BJ (cell line): ENCODE measurements at regions not wholly inside any gene's neighbourhood (a gene's known extent, or its start where the extent isn't known, plus 50 kb on each side); places are given as distances from the start of the nearest gene placed in this dataset.

ENCODE experiments used
- CTCF ChIA-PET: fragments of 350-600 bp; formaldehyde crosslinking; extraction: SDS; loops from one replicate; lab custom pipeline; 2021; ENCODE audit warnings: antibody characterized with exemption, inconsistent platforms; lab: Yijun Ruan, JAX
- POLR2A ChIA-PET: fragments of 300-600 bp; sonication (Branson Sonifier 250); formaldehyde crosslinking; extraction: SDS; loops from one replicate; lab custom pipeline; 2021; ENCODE audit warnings: antibody characterized with exemption; lab: Charles Lee
- DNase-seq: peaks from one replicate; pipeline ENCODE4 v3.0.0-alpha.2; 2011; ENCODE audit warnings: low read depth
- H3K27me3 ChIP-seq: 2 replicates; pipeline ENCODE4 v1.6.0; 2011; ENCODE audit warnings: low read length; ENCODE audit not compliant: control insufficient read depth, insufficient read depth
- H3K36me3 ChIP-seq: 2 replicates; pipeline ENCODE4 v1.5.1; 2011; ENCODE audit warnings: low read length; ENCODE audit not compliant: control insufficient read depth, insufficient read depth
- H3K4me3 ChIP-seq: 2 replicates; pipeline ENCODE4 v1.5.1; 2011; ENCODE audit warnings: low read depth, mild to moderate bottlenecking, control low read depth, low read length
- CTCF ChIP-seq: IDR thresholded peaks from 2 replicates; pipeline ENCODE4 v1.5.1; 2011; ENCODE audit warnings: low read depth, mild to moderate bottlenecking, control low read depth, inconsistent platforms, low read length, moderate library complexity; ENCODE audit not compliant: insufficient read depth

GRCh38 chr10:3348564-3348963 is 176.0 kb upstream of the PITRM1 start:
- H3K4me3 ChIP-seq: no peak overlapping the region
- DNase-seq: no peak
- TF ChIP-seq CTCF: no peak
- ChIA-PET CTCF (interaction anchor here (0.7 to 1.3 kb wide), 2 partner anchors 9 to 21 kb away, joined by 3 read pairs; no protein-coding TSS in a partner anchor), POLR2A (no interaction called here)
- H3K27me3 ChIP-seq: peaks cover 7% of the 10 kb centered on the region
- no peaks in the 10 kb centered on the region for H3K36me3 ChIP-seq

- no peak for TF ChIP-seq CTCF
- ChIA-PET POLR2A (no interaction called here), CTCF (interaction anchor here (0.7 to 1.3 kb wide), 2 partner anchors 8 to 22 kb away, joined by 3 read pairs; no protein-coding TSS in a partner anchor)
- Histone ChIP-seq H3K36me3 (no peaks in the 10 kb centered on the region), H3K27me3 (peaks cover 7% of the 10 kb centered on the region), H3K4me3 (no peak overlapping the region)
- no peak for DNase-seq
Measured at GRCh38 chr10:3347413-3348182, 175.0 kb upstream of the PITRM1 start.

- H3K27me3 ChIP-seq: peaks cover 7% of the 10 kb centered on the region
- CTCF ChIA-PET: no interaction called here
- no peak for DNase-seq
- H3K36me3 ChIP-seq: no peaks in the 10 kb centered on the region
- no peak overlapping the region for H3K4me3 ChIP-seq
- TF ChIP-seq CTCF: no peak
- POLR2A ChIA-PET: no interaction called here
Measured at GRCh38 chr10:3346851-3347250, 174.3 kb upstream of the PITRM1 start.

- no peak for DNase-seq
- no peak overlapping the region for H3K4me3 ChIP-seq
- no peaks in the 10 kb centered on the region for H3K36me3 ChIP-seq
- no peak for TF ChIP-seq CTCF
- ChIA-PET CTCF (no interaction called here), POLR2A (interaction anchor here (0.6 kb wide), 1 partner anchor 45 kb away, joined by 5 read pairs; no protein-coding TSS in a partner anchor)
- H3K27me3 ChIP-seq: peaks cover 5% of the 10 kb centered on the region
Measured at GRCh38 chr10:3342771-3343170, 170.2 kb upstream of the PITRM1 start.

- TF ChIP-seq CTCF: no peak
- Histone ChIP-seq H3K27me3 (no peaks in the 10 kb centered on the region; the same call in 1 of the 2 replicates), H3K4me3 (no peak overlapping the region), H3K36me3 (no peaks in the 10 kb centered on the region)
- CTCF ChIA-PET: interaction anchor here (1.3 kb wide), 1 partner anchor 8 kb away, joined by 3 read pairs; no protein-coding TSS in a partner anchor
- POLR2A ChIA-PET: no interaction called here
- DNase-seq: no peak
Measured at GRCh38 chr10:3340127-3340730, 167.6 kb upstream of the PITRM1 start.
